Astrocyte (in vitro differentiated cells and primary cell): ENCODE measurements at regions not wholly inside any gene's neighbourhood (a gene's known extent, or its start where the extent isn't known, plus 50 kb on each side); places are given as distances from the start of the nearest gene placed in this dataset.
"Not testable (repeated sequence)": the region's sequence is repeated elsewhere in the genome, so short reads cannot be mapped to it uniquely, and the experiment has no call there.

Source experiments
- CTCF ChIP-seq: IDR thresholded peaks from 2 replicates; pipeline ENCODE4 v1.5.1; 2011; ENCODE audit warnings: low read depth, mild to moderate bottlenecking, inconsistent platforms, low read length, moderate library complexity; ENCODE audit not compliant: insufficient read depth
- EZH2 ChIP-seq: IDR thresholded peaks from 2 replicates; pipeline ENCODE4 v1.6.1; 2012; ENCODE audit warnings: mild to moderate bottlenecking, low read length, inconsistent platforms; ENCODE audit not compliant: insufficient read depth

- not testable (repeated sequence) for TF ChIP-seq CTCF, EZH2
Observed at GRCh38 chr5:12607817-12608216, 703.6 kb upstream of the CTNND2 start.
